ENCODE measurements at regions not wholly inside any gene's neighbourhood (a gene's known extent, or its start where the extent isn't known, plus 50 kb on each side); places are given as distances from the start of the nearest gene placed in this dataset.

- DNase-seq = no peak
Measured at GRCh38 chr13:104181526-104182231, 1115.5 kb upstream of the SLC10A2 start.

GRCh38 chr13:104170980-104171555 is 1104.9 kb upstream of the SLC10A2 start:
- DNase-seq = peak; percentile 48

- DNase-seq = no peak
Measured at GRCh38 chr13:104163866-104164630, 1097.8 kb upstream of the SLC10A2 start.

- DNase-seq = no peak
Measured at GRCh38 chr13:104160536-104160935, 1094.3 kb upstream of the SLC10A2 start.

GRCh38 chr13:104143760-104144416 is 1077.7 kb upstream of the SLC10A2 start:
- peak; percentile 73 for DNase-seq

- peak; percentile 79 for DNase-seq
Measured at GRCh38 chr13:104140552-104140951, 1074.3 kb upstream of the SLC10A2 start.

- DNase-seq = no peak
Measured at GRCh38 chr13:104137416-104137815, 1071.2 kb upstream of the SLC10A2 start.

GRCh38 chr13:104132849-104133248 is 1066.6 kb upstream of the SLC10A2 start:
- DNase-seq = no peak

- DNase-seq = no peak
Measured at GRCh38 chr13:104114101-104114500, 1047.9 kb upstream of the SLC10A2 start.

- no peak for DNase-seq
Measured at GRCh38 chr13:104111031-104111430, 1044.8 kb upstream of the SLC10A2 start.

- DNase-seq = no peak
Measured at GRCh38 chr13:104106705-104107393, 1040.6 kb upstream of the SLC10A2 start.

- DNase-seq = no peak
Measured at GRCh38 chr13:104105418-104106355, 1039.5 kb upstream of the SLC10A2 start.

- no peak for DNase-seq
Measured at GRCh38 chr13:104099750-104100149, 1033.5 kb upstream of the SLC10A2 start.

GRCh38 chr13:104098421-104098820 is 1032.2 kb upstream of the SLC10A2 start:
- DNase-seq = no peak

- DNase-seq = no peak
Measured at GRCh38 chr13:104086759-104087158, 1020.5 kb upstream of the SLC10A2 start.

GRCh38 chr13:104086210-104086609 is 1020.0 kb upstream of the SLC10A2 start:
- DNase-seq = no peak

- DNase-seq = no peak
Measured at GRCh38 chr13:104085611-104086010, 1019.4 kb upstream of the SLC10A2 start.

GRCh38 chr13:104074326-104074725 is 1008.1 kb upstream of the SLC10A2 start:
- DNase-seq = no peak

- DNase-seq = no peak
Measured at GRCh38 chr13:104071806-104072205, 1005.6 kb upstream of the SLC10A2 start.

GRCh38 chr13:104065328-104065727 is 999.1 kb upstream of the SLC10A2 start:
- DNase-seq = no peak

GRCh38 chr13:104057861-104058260 is 991.6 kb upstream of the SLC10A2 start:
- no peak for DNase-seq

- DNase-seq = no peak
Measured at GRCh38 chr13:104045907-104046306, 979.7 kb upstream of the SLC10A2 start.
